HUES6 (cell line): ENCODE measurements at regions not wholly inside any gene's neighbourhood (a gene's known extent, or its start where the extent isn't known, plus 50 kb on each side); places are given as distances from the start of the nearest gene placed in this dataset.
"Not testable (repeated sequence)": the region's sequence is repeated elsewhere in the genome, so short reads cannot be mapped to it uniquely, and the experiment has no call there.

Source experiments
- H3K27ac ChIP-seq: 2 replicates; pipeline ENCODE4 v1.7.0; 2013; ENCODE audit warnings: low read depth, mild to moderate bottlenecking, low read length, inconsistent platforms
- H3K27me3 ChIP-seq: 2 replicates; pipeline ENCODE4 v1.6.1; 2013; ENCODE audit warnings: low read length; ENCODE audit not compliant: control insufficient read depth, insufficient read depth
- H3K36me3 ChIP-seq: 2 replicates; pipeline ENCODE4 v1.6.1; 2013; ENCODE audit warnings: low read length; ENCODE audit not compliant: control insufficient read depth, insufficient read depth
- H3K4me1 ChIP-seq: 2 replicates; pipeline ENCODE4 v1.6.1; 2013; ENCODE audit warnings: low read length; ENCODE audit not compliant: control insufficient read depth, insufficient read depth
- H3K4me3 ChIP-seq: 2 replicates; pipeline ENCODE4 v1.5.1; 2013; ENCODE audit warnings: low read depth, low read length
- H3K9ac ChIP-seq: one replicate; pipeline ENCODE4 v1.6.1; 2013; ENCODE audit warnings: mild to moderate bottlenecking, low read length
- H3K9me3 ChIP-seq: 2 replicates; pipeline ENCODE4 v1.6.1; 2013; ENCODE audit warnings: low read depth, low read length; ENCODE audit not compliant: control insufficient read depth, insufficient read depth

DNA sequence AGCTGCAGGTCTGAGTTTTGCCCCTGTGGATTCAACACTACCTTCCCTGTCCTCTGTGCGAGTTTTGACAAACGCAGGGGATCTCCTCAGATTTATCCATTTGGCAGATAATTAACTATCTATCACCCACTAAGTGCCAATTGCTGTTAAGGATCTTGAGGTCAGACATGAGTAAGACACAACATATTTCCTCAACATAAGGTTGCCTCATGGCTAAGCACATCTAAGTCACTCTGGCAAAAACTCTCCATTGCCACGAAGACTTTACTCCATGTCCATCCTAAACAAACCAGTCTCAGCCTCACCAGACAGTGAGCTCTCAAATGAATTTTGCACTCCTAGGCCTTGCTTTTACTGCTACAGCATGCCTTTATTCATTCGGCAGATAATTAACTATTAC lies 408.4 kb downstream of the MAFB start:
- Histone ChIP-seq H3K9me3 (no peaks in the 10 kb centered on the region), H3K27ac (no peak overlapping the region), H3K4me3 (no peak overlapping the region), H3K9ac (no peak overlapping the region), H3K4me1 (peaks cover 49% of the 10 kb centered on the region), H3K27me3 (no peaks in the 10 kb centered on the region), H3K36me3 (0 out of 2 replicates have a peak, but pooled peaks cover 3% of the 10 kb centered on the region)

DNA sequence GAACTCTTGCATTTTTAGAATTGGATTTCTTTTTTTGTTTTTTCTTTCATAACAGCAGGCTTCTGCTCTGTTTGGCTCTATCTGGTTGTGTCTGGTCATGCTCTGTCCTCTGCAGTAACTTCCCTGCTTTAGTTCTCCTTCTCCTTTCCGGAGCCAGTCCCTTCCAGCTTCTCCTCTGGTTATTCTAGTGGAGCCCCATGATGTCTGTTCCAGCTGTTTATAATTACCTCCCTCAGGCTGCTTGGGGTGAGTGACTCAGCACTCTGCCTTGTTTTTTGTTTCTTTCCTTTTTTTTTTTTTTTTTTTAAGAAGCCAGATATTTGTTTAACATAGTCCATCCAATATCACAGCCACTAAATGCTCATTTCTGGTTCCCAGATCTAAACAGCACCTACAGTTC lies 409.6 kb downstream of the MAFB start:
- H3K4me3 ChIP-seq, result no peak overlapping the region
- H3K9me3 ChIP-seq, result no peaks in the 10 kb centered on the region
- H3K27ac ChIP-seq, result peak overlapping the region; percentile 73; the same call in 1 of the 2 replicates
- no peaks in the 10 kb centered on the region for H3K27me3 ChIP-seq
- H3K9ac ChIP-seq, result no peak overlapping the region
- peaks cover 59% of the 10 kb centered on the region for H3K4me1 ChIP-seq
- H3K36me3 ChIP-seq, result peaks cover 10% of the 10 kb centered on the region; the same call in 1 of the 2 replicates

DNA sequence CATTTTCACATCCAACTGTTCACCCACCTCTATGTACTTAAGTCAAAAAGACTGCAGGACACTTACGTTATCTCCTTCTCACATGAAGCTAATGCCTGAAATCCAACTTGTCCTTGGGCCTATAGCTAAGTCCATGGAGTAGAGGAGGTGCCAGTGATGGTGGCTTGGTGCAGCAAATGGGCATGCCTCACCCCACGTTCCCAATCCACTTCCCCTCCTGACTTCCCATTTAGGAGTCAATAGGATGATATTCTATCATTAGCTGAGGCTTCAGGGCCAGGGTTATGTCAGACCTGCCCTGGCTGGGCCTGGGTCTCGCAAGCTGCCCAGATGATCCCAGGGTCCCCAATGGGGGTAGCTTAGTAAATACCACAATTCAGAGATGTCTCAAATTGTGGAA lies 410.4 kb downstream of the MAFB start:
- Histone ChIP-seq H3K27me3 (no peaks in the 10 kb centered on the region), H3K36me3 (peaks cover 10% of the 10 kb centered on the region; the same call in 1 of the 2 replicates), H3K9me3 (no peaks in the 10 kb centered on the region), H3K27ac (0 out of 2 replicates have a peak overlapping the region, but pooled peaks have one; percentile 73), H3K4me1 (peaks cover 57% of the 10 kb centered on the region), H3K4me3 (no peak overlapping the region), H3K9ac (no peak overlapping the region)

DNA sequence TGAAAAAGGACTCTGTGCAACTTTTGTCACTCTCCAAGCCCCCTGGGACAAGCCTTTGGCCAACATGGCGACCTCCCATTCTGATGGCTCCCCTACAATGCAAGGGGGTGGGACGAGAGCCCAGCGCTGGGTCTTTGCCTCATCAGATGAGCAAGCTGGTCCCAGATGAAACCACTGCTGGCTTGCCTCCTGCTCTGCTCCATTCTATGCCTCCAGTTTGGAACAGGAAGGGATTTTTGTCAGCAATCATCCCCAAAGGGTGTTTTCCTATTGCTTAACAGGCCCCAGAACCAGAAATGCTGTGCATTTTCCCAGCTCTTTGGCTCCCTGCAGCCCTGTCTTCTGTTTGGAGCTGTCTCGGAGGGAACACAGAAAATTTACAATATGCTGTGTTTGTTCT lies 412.7 kb downstream of the MAFB start:
- H3K36me3 ChIP-seq, result peaks cover 20% of the 10 kb centered on the region
- H3K4me3 ChIP-seq, result no peak overlapping the region
- no peaks in the 10 kb centered on the region for H3K9me3 ChIP-seq
- peak overlapping the region; percentile 81 for H3K27ac ChIP-seq
- H3K9ac ChIP-seq, result peak overlapping the region; percentile 6
- peaks cover 57% of the 10 kb centered on the region for H3K4me1 ChIP-seq
- H3K27me3 ChIP-seq, result no peaks in the 10 kb centered on the region

DNA sequence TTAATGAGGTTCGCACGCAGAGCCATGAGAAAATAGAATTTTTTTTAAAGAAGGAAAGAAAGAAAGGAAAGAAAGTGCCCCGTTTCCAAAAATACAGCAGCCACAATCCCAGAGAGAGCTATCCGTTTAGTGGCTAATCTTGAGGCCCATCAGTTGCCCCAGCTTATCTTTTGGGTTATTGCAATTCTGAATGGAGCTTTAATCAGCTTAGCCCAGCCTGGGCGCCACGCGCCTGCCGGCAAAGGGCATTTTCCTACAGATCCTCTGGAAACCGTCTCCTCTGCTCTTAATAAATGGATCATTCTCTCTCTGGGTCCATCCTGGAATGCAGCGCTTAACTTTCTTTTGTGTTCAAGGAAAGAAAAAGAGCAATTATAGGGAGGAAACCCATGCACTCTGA lies 413.3 kb downstream of the MAFB start:
- Histone ChIP-seq H3K4me3 (peak overlapping the region; percentile 53; the same call in 1 of the 2 replicates), H3K4me1 (peaks cover 57% of the 10 kb centered on the region), H3K9ac (peak overlapping the region; percentile 19), H3K27me3 (no peaks in the 10 kb centered on the region), H3K36me3 (peaks cover 20% of the 10 kb centered on the region), H3K9me3 (no peaks in the 10 kb centered on the region), H3K27ac (peak overlapping the region; percentile 81)

DNA sequence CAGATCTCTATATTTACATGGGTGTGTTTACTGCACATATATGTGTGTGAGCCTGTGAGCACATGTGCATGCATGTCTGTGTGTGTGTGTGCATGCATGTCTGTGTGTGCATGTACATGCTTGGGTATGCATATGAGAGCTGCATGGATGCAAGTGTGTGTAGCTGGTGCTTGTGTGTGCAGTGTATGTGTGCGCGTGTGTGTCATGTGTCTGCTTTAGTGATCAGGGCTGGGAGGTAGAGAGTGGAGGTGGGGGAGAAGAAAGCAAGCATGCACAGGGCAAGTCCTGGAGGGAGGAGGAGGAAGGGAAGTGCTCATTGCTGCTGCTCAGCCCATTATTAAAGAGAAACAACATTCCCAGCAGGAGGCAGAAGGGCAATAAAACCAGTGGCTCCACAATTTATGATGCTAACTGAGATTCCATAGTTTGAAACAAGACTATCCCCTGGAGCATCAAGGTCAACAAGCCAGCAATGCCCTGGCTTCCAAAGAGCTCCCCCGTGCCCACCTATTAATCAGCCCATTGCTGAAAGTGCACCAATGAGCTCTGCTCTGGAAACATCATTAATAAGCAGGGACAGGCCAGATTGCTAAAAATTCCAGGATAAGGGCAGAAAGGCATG lies 414.0 kb downstream of the MAFB start:
- no peaks in the 10 kb centered on the region for H3K27me3 ChIP-seq
- H3K9ac ChIP-seq, result peak overlapping the region; percentile 91
- H3K4me3 ChIP-seq, result peak overlapping the region; percentile 53
- H3K27ac ChIP-seq, result peak overlapping the region; percentile 81
- H3K36me3 ChIP-seq, result peaks cover 20% of the 10 kb centered on the region
- H3K9me3 ChIP-seq, result no peaks in the 10 kb centered on the region
- peaks cover 53% of the 10 kb centered on the region for H3K4me1 ChIP-seq

DNA sequence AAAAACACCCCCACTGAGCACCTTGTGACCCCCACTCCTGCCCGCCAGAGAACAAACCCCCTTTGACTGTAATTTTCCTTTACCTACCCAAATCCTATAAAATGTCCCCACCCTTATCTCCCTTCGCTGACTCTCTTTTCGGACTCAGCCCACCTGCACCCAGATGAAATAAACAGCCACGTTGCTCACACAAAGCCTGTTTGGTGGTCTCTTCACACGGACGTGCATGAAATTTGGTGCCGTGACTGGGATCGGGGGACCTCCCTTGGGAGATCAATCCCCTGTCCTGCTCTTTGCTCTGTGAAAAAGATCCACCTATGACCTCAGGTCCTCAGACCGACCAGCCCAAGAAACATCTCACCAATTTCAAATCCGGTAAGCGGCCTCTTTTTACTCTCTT lies 419.8 kb downstream of the MAFB start:
- Histone ChIP-seq H3K4me3 (peak overlapping the region; percentile 77), H3K4me1 (peaks cover 38% of the 10 kb centered on the region), H3K9ac (peak overlapping the region; percentile 94), H3K36me3 (peaks cover 14% of the 10 kb centered on the region), H3K27ac (peak overlapping the region; percentile 75)
- not testable (repeated sequence) for H3K27me3 ChIP-seq, H3K9me3 ChIP-seq

DNA sequence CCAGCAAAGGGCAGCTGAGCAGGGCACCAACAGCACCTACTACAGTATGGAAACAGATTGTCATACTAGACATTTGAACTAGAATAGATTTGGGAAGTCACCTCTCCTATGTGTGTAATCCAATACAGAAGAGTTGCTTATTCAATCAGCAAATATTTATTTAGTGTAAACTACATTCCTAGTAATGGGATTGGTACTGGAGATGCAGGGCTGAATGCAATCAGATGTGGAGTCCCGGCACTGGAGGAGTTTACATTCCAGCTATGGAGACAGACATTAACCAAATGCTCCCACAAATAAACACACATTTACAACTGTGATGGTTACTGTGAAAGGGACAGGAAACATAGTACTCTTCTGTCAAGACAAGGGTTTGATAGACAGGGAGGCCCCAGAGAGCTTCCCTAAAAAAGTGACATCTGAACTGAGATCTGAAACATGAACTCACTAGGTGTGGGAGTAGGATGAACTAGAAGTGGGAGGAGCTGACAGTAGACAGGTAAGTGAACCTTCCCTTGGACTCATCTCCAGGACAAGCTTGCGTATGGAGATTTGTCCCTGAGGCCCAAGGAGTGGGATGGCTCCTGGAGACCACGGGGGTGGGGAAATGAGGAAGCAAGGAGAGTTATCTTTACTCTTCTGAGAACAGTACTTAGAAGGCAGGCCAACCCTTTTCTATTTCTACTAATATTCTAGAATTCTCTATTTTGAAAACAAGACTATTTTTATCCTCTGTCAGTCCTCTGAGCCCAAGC lies 420.5 kb downstream of the MAFB start:
- H3K4me1 ChIP-seq, result peaks cover 44% of the 10 kb centered on the region
- H3K36me3 ChIP-seq, result peaks cover 14% of the 10 kb centered on the region
- H3K27me3 ChIP-seq, result no peaks in the 10 kb centered on the region
- peak overlapping the region; percentile 62 for H3K9ac ChIP-seq
- H3K4me3 ChIP-seq, result peak overlapping the region; percentile 51
- no peaks in the 10 kb centered on the region for H3K9me3 ChIP-seq
- peak overlapping the region; percentile 83 for H3K27ac ChIP-seq

DNA sequence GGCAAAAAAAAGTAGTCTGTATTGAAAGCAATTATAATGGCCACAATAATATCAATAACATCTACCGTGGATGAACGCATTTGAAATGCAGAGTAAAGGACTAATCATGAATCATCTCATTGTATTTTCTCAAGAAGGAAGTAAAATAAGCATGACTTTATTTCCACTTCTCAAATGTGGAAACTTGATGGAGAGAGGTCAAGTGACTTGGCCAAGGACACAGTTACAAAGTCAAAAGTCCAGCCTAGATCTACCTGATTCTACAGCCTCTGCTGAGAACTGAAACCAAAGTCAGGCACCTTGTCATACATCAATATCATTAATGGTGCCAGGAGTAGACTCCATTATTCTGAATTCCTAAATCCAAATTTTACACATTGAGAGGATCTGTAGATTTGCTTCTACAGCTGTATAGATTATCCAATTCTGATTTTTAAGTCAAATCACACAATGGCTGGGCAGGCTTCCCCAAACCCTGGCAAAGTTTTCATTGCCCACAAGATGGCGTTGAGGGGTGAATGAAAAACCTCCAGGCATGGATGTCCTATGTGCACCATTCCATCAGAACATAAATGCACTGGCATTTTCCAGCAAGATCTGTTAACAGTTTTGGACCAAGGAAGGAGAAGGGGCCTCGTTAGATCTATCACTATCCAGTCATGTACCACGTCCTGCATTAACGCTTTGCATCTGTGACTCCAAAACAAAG lies 423.1 kb downstream of the MAFB start:
- H3K27me3 ChIP-seq, result no peaks in the 10 kb centered on the region
- no peak overlapping the region for H3K4me3 ChIP-seq
- no peaks in the 10 kb centered on the region; the same call in 1 of the 2 replicates for H3K36me3 ChIP-seq
- no peak overlapping the region for H3K9ac ChIP-seq
- H3K27ac ChIP-seq, result no peak overlapping the region
- no peaks in the 10 kb centered on the region for H3K9me3 ChIP-seq
- H3K4me1 ChIP-seq, result peaks cover 54% of the 10 kb centered on the region

DNA sequence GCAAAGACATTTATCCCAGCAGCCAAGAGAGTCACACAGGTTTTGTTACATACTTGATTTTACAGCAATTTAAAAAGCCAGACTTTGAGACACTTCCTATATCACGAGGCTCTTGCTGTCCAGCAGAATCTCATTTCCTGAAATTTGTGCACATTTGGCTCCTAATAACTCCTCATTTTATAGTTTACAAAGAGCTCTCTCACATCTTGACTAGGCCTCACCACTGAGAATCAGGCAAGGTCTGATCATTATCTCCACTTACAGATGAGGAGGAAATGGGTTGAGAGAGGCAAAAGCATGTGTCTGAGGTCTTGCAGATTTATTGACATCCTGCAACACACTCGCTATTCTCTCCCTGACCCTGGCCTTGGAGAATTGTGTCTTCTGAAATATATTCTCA lies 426.8 kb downstream of the MAFB start:
- Histone ChIP-seq H3K27me3 (no peaks in the 10 kb centered on the region), H3K9me3 (no peaks in the 10 kb centered on the region), H3K27ac (no peak overlapping the region), H3K36me3 (no peaks in the 10 kb centered on the region), H3K9ac (no peak overlapping the region), H3K4me3 (no peak overlapping the region), H3K4me1 (peaks cover 39% of the 10 kb centered on the region)

DNA sequence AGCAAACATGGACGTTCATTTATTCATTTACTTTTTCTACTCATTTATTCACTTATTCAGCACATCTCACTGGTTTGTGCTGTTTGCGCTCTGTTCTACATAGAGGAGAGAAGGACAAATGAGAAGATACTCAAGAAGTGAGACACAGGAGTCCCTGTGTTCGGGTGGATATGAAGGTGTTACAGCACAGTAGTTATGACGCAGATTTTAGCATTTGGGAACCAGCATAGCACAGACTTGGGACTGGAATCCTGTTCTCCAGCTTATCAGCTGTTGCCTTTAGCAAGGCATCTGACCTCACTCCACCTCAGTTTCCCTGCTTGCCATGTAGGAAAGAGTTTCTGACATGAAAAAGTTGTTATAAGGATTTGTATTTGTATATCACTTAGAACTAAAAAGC lies 430.1 kb downstream of the MAFB start:
- no peaks in the 10 kb centered on the region for H3K9me3 ChIP-seq
- no peak overlapping the region for H3K27ac ChIP-seq
- no peaks in the 10 kb centered on the region for H3K36me3 ChIP-seq
- H3K9ac ChIP-seq, result no peak overlapping the region
- H3K4me3 ChIP-seq, result no peak overlapping the region
- peaks cover 12% of the 10 kb centered on the region for H3K4me1 ChIP-seq
- H3K27me3 ChIP-seq, result no peaks in the 10 kb centered on the region
